H9 (cell line): ENCODE measurements at regions not wholly inside any gene's neighbourhood (a gene's known extent, or its start where the extent isn't known, plus 50 kb on each side); places are given as distances from the start of the nearest gene placed in this dataset.

Source experiments
- DNase-seq: peaks from one replicate; pipeline ENCODE4 v3.0.0-alpha.2; 2017
- H2AFZ ChIP-seq: one replicate; pipeline ENCODE4 v1.6.1; 2013; ENCODE audit warnings: mild to moderate bottlenecking, low read length, control low read depth, moderate library complexity
- H2AK5ac ChIP-seq: 2 replicates; pipeline ENCODE4 v1.6.1; 2013; ENCODE audit warnings: low read length, control low read depth, mixed read lengths; ENCODE audit not compliant: insufficient read length
- H2BK120ac ChIP-seq: one replicate; pipeline ENCODE4 v1.6.1; 2013; ENCODE audit warnings: low read depth, mild to moderate bottlenecking, low read length, control low read depth, inconsistent platforms; ENCODE audit not compliant: poor library complexity, severe bottlenecking
- H2BK12ac ChIP-seq: 2 replicates; pipeline ENCODE4 v1.6.1; 2013; ENCODE audit warnings: low read length, control low read depth, mixed read lengths, low read depth; ENCODE audit not compliant: insufficient read length
- H2BK15ac ChIP-seq: 2 replicates; pipeline ENCODE4 v1.6.1; 2013; ENCODE audit warnings: low read depth, low read length, control low read depth
- H2BK20ac ChIP-seq: one replicate; pipeline ENCODE4 v1.6.1; 2013; ENCODE audit warnings: low read depth, mild to moderate bottlenecking, low read length, control low read depth, inconsistent platforms; ENCODE audit not compliant: poor library complexity, severe bottlenecking
- H2BK5ac ChIP-seq: 2 replicates; pipeline ENCODE4 v1.6.1; 2013; ENCODE audit warnings: low read length, control low read depth, mixed read lengths; ENCODE audit not compliant: insufficient read length
- H3K14ac ChIP-seq: 2 replicates; pipeline ENCODE4 v1.6.1; 2013; ENCODE audit warnings: low read length, control low read depth; ENCODE audit not compliant: insufficient read depth
- H3K18ac ChIP-seq: 2 replicates; pipeline ENCODE4 v1.6.1; 2013; ENCODE audit warnings: low read depth, mild to moderate bottlenecking, mixed read lengths, low read length, control low read depth; ENCODE audit not compliant: insufficient read length
- H3K23ac ChIP-seq: 2 replicates; pipeline ENCODE4 v1.6.1; 2013; ENCODE audit warnings: low read length, control low read depth, mixed read lengths, low read depth; ENCODE audit not compliant: insufficient read length
- H3K23me2 ChIP-seq: 2 replicates; pipeline ENCODE4 v1.6.1; 2013; ENCODE audit warnings: low read depth, mild to moderate bottlenecking, mixed read lengths, low read length, control low read depth; ENCODE audit not compliant: insufficient read length, poor library complexity, severe bottlenecking
- H3K27ac ChIP-seq: 2 replicates; pipeline ENCODE4 v1.5.1; 2013; ENCODE audit warnings: low read length, control low read depth, mixed read lengths, low read depth; ENCODE audit not compliant: insufficient read length
- H3K27me3 ChIP-seq: 2 replicates; pipeline ENCODE4 v1.6.1; 2013; ENCODE audit warnings: low read length, control low read depth, inconsistent platforms; ENCODE audit not compliant: insufficient read depth
- H3K4ac ChIP-seq: 2 replicates; pipeline ENCODE4 v1.6.1; 2013; ENCODE audit warnings: low read depth, mild to moderate bottlenecking, control low read depth, inconsistent platforms, low read length, moderate library complexity
- H3K4me1 ChIP-seq: 2 replicates; pipeline ENCODE4 v1.6.1; 2013; ENCODE audit warnings: low read length, control low read depth, inconsistent platforms; ENCODE audit not compliant: insufficient read depth
- H3K4me2 ChIP-seq: 2 replicates; pipeline ENCODE4 v1.6.1; 2013; ENCODE audit warnings: low read length, control low read depth, mixed read lengths; ENCODE audit not compliant: insufficient read length, insufficient read depth
- H3K56ac ChIP-seq: 2 replicates; pipeline ENCODE4 v1.6.1; 2013; ENCODE audit warnings: low read depth, mild to moderate bottlenecking, mixed read lengths, low read length, control low read depth; ENCODE audit not compliant: insufficient read length
- H3K79me1 ChIP-seq: 2 replicates; pipeline ENCODE4 v1.6.1; 2013; ENCODE audit warnings: low read depth, mild to moderate bottlenecking, moderate library complexity, low read length, control low read depth, inconsistent platforms; ENCODE audit not compliant: insufficient read depth, poor library complexity, severe bottlenecking
- H3K79me2 ChIP-seq: 2 replicates; pipeline ENCODE4 v1.6.1; 2013; ENCODE audit warnings: low read length, control low read depth, inconsistent platforms; ENCODE audit not compliant: insufficient read depth
- H3K9ac ChIP-seq: 2 replicates; pipeline ENCODE4 v1.6.1; 2013; ENCODE audit warnings: low read length, control low read depth, mixed read lengths; ENCODE audit not compliant: insufficient read length; ENCODE audit errors: extremely low read depth
- H3K9me3 ChIP-seq: one replicate; pipeline ENCODE4 v1.6.1; 2013; ENCODE audit warnings: low read depth, low read length, inconsistent platforms; ENCODE audit not compliant: control insufficient read depth
- H3T11ph ChIP-seq: one replicate; pipeline ENCODE4 v1.6.1; 2013; ENCODE audit warnings: mild to moderate bottlenecking, low read length, control low read depth, inconsistent platforms
- H4K20me1 ChIP-seq: one replicate; pipeline ENCODE4 v1.6.1; 2013; ENCODE audit not compliant: control insufficient read depth, insufficient read length, insufficient read depth
- H4K5ac ChIP-seq: 2 replicates; pipeline ENCODE4 v1.6.1; 2013; ENCODE audit warnings: low read depth, mild to moderate bottlenecking, mixed read lengths, low read length, control low read depth; ENCODE audit not compliant: insufficient read length
- H4K8ac ChIP-seq: replicated peaks from 2 replicates; pipeline ENCODE4 v1.6.1; 2013; ENCODE audit warnings: low read length, control low read depth, mixed read lengths, low read depth; ENCODE audit not compliant: insufficient read length
- H4K91ac ChIP-seq: 2 replicates; pipeline ENCODE4 v1.6.1; 2013; ENCODE audit warnings: low read depth, mild to moderate bottlenecking, moderate library complexity, mixed read lengths, low read length, control low read depth; ENCODE audit not compliant: insufficient read length
- H3K27ac Mint-ChIP-seq, 3 experiments: 2 replicates in 2 of 3; 3 replicates in 1 of 3; pipeline ENCODE4 v1.8.0; 2020 to 2021; ENCODE audit warnings: mixed read lengths in 3 of 3, mild to moderate bottlenecking in 1 of 3, moderate library complexity in 1 of 3
- H3K27me3 Mint-ChIP-seq: 2 replicates; pipeline ENCODE4 v1.8.0; 2021; ENCODE audit warnings: low read depth, mild to moderate bottlenecking, moderate library complexity, mixed read lengths
- H3K36me3 Mint-ChIP-seq, 3 experiments: 2 replicates in 2 of 3; 3 replicates in 1 of 3; pipeline ENCODE4 v1.8.0; 2020 to 2021; ENCODE audit warnings: low read depth in 3 of 3, mixed read lengths in 3 of 3; ENCODE audit not compliant: insufficient read depth in 1 of 3
- H3K4me1 Mint-ChIP-seq, 2 experiments: 2 replicates each; pipeline ENCODE4 v1.8.0; 2020; ENCODE audit warnings: mixed read lengths in 2 of 2
- H3K4me3 Mint-ChIP-seq, 2 experiments: 2 replicates in 1 of 2; 3 replicates in 1 of 2; pipeline ENCODE4 v1.8.0; 2020 to 2021; ENCODE audit warnings: mild to moderate bottlenecking in 2 of 2, mixed read lengths in 2 of 2, moderate library complexity in 1 of 2
- H3K9me3 Mint-ChIP-seq, 2 experiments: 2 replicates in 1 of 2; 3 replicates in 1 of 2; pipeline ENCODE4 v1.8.0; 2020; ENCODE audit warnings: mild to moderate bottlenecking in 2 of 2, mixed read lengths in 2 of 2, moderate library complexity in 1 of 2
- CTCF ChIP-seq: fragments of 200-600 bp; sonication (generic); conservative IDR thresholded peaks from 3 replicates; pipeline ENCODE4 v1.8.0; 2021; ENCODE audit warnings: antibody characterized with exemption, mild to moderate bottlenecking
- WGBS: extraction: QIAGEN DNeasy Blood & Tissue Kit; methylation state at CpG from one replicate; pipeline ENCODE4 v1.1.7; 2013; ENCODE audit warnings: missing lambda C conversion rate, low lambda C conversion rate, mixed read lengths; ENCODE audit not compliant: insufficient read length; ENCODE audit errors: extremely low coverage; 5-methylcytosine and 5-hydroxymethylcytosine counted together

DNA sequence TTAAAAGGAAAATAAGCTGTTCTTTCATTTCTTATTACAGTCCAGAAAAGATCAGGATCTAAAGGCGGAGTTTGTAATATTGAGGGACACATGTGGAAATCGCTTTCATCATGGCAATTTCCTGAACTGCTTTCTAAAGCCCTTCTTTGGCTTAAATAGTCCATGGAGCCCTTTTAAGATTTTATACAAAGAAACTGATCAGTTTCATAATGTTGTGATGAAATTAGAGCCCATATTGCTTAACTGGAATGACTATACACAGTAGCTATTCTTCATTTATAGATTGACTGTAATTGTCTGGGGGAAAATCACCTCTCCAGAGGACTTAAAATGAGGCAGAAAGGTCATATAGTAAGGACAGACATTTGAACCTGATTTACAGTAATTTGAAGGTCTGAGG lies 322.2 kb downstream of the ETAA1 start:
- Histone ChIP-seq H3K56ac (no peak overlapping the region), H4K5ac (no peak overlapping the region), H4K8ac (no peak overlapping the region), H2AFZ (no peak overlapping the region), H3K23me2 (no peaks in the 10 kb centered on the region), H2BK5ac (no peak overlapping the region), H3T11ph (no peak overlapping the region), H3K9me3 (peaks cover 7% of the 10 kb centered on the region), H3K4ac (no peak overlapping the region), H2BK120ac (no peak overlapping the region), H3K9ac (no peak overlapping the region), H4K91ac (no peak overlapping the region), H3K27ac (no peak overlapping the region), H2BK12ac (no peak overlapping the region), H3K79me1 (no peaks in the 10 kb centered on the region), H3K18ac (no peak overlapping the region), H3K14ac (no peak overlapping the region), H3K4me1 (no peaks in the 10 kb centered on the region), H3K27me3 (no peaks in the 10 kb centered on the region), H3K79me2 (no peaks in the 10 kb centered on the region), H2BK15ac (no peak overlapping the region), H2AK5ac (no peak overlapping the region), H2BK20ac (no peak overlapping the region), H4K20me1 (no peaks in the 10 kb centered on the region), H3K4me2 (no peak overlapping the region), H3K23ac (no peak overlapping the region)
- TF ChIP-seq CTCF = no peak
- Mint-ChIP-seq H3K4me1 (no peaks in the 10 kb centered on the region), H3K36me3 (peaks cover 0 to 11% (median 3%) of the 10 kb centered on the region in 3 experiments; a peak in 3 of 7 replicates), H3K27ac (no peak overlapping the region), H3K9me3 (peaks cover 11% of the 10 kb centered on the region in 2 experiments), H3K4me3 (no peak overlapping the region), H3K27me3 (no peaks in the 10 kb centered on the region)
- no peak for DNase-seq
- no CpG with 5 or more reads among the region's 2 CpGs for WGBS
